Keratinocyte (primary cell): ENCODE measurements at regions not wholly inside any gene's neighbourhood (a gene's known extent, or its start where the extent isn't known, plus 50 kb on each side); places are given as distances from the start of the nearest gene placed in this dataset.

Source experiments
- DNase-seq: peaks from one replicate; pipeline ENCODE4 v3.0.0-alpha.2; 2011; ENCODE audit warnings: low read depth, missing footprints, low spot score
- FAIRE-seq: peaks from 2 replicates; lab custom pipeline; 2011; peaks lifted over from hg19 to GRCh38; lab: Jason Lieb, UNC
- H2AFZ ChIP-seq: 2 replicates; pipeline ENCODE4 v1.6.0; 2012; ENCODE audit warnings: low read length, control low read depth, inconsistent platforms; ENCODE audit not compliant: control insufficient read depth
- H3K27ac ChIP-seq: 2 replicates; pipeline ENCODE4 v1.5.1; 2011; ENCODE audit warnings: low read length; ENCODE audit not compliant: control insufficient read depth, insufficient read depth
- H3K27me3 ChIP-seq: 3 replicates; pipeline ENCODE4 v1.6.0; 2011; ENCODE audit warnings: low read length; ENCODE audit not compliant: control insufficient read depth, insufficient read depth; ENCODE audit errors: extremely low read depth
- H3K36me3 ChIP-seq, 2 experiments: 2 replicates in 1 of 2; 3 replicates in 1 of 2; pipeline ENCODE4 v1.5.1; 2011; ENCODE audit warnings: low read length in 2 of 2, mild to moderate bottlenecking in 1 of 2; ENCODE audit not compliant: control insufficient read depth in 2 of 2, insufficient read depth in 2 of 2; ENCODE audit errors: extremely low read depth in 1 of 2
- H3K4me1 ChIP-seq: 3 replicates; pipeline ENCODE4 v1.5.1; 2011; ENCODE audit warnings: low read length; ENCODE audit not compliant: control insufficient read depth, insufficient read depth; ENCODE audit errors: extremely low read depth
- H3K4me2 ChIP-seq: 3 replicates; pipeline ENCODE4 v1.6.0; 2011; ENCODE audit warnings: low read depth, low read length; ENCODE audit not compliant: control insufficient read depth, insufficient read depth; ENCODE audit errors: extremely low read depth
- H3K4me3 ChIP-seq, 3 experiments: fragments of 200-600 bp in 1 of 3; sonication (generic) in 1 of 3; 2 replicates in 2 of 3; 3 replicates in 1 of 3; pipeline ENCODE4 v1.5.1; 2011 to 2016; ENCODE audit warnings: low read length in 3 of 3, mild to moderate bottlenecking in 3 of 3, control low read depth in 2 of 3, inconsistent platforms in 1 of 3, low read depth in 1 of 3, mixed read lengths in 1 of 3, mixed run types in 1 of 3, moderate library complexity in 1 of 3; ENCODE audit not compliant: control insufficient read depth in 2 of 3, insufficient read depth in 2 of 3; ENCODE audit errors: extremely low read depth in 1 of 3
- H3K79me2 ChIP-seq: 2 replicates; pipeline ENCODE4 v1.6.0; 2012; ENCODE audit warnings: low read length; ENCODE audit not compliant: control insufficient read depth, insufficient read depth
- H3K9ac ChIP-seq: 3 replicates; pipeline ENCODE4 v1.6.0; 2011; ENCODE audit warnings: low read length; ENCODE audit not compliant: control insufficient read depth, insufficient read depth; ENCODE audit errors: extremely low read depth
- H3K9me1 ChIP-seq: 3 replicates; pipeline ENCODE4 v1.6.0; 2011; ENCODE audit warnings: low read length; ENCODE audit not compliant: control insufficient read depth, insufficient read depth; ENCODE audit errors: extremely low read depth
- H3K9me3 ChIP-seq: 2 replicates; pipeline ENCODE4 v1.5.1; 2012; ENCODE audit warnings: low read depth, low read length; ENCODE audit not compliant: control insufficient read depth
- H4K20me1 ChIP-seq: 3 replicates; pipeline ENCODE4 v1.6.0; 2011; ENCODE audit warnings: low read length; ENCODE audit not compliant: control insufficient read depth, insufficient read depth; ENCODE audit errors: extremely low read depth
- EZH2 ChIP-seq: IDR thresholded peaks from one replicate; pipeline ENCODE4 v1.6.1; 2012; ENCODE audit warnings: inconsistent platforms, mild to moderate bottlenecking, low read length, moderate library complexity
- dilution Hi-C: fragments of 300-500 bp; cut with MboI; formaldehyde crosslinking; loops from one replicate; pipeline ENCODE4 v1.7.0; 2020; ENCODE audit warnings: low sequenced_read_pairs; ENCODE audit not compliant: extremely low pct_ligation_motif_present
- TF ChIP-seq, protein P1 (sequence below), 3 experiments: IDR thresholded peaks in 1 of 3; conservative IDR thresholded peaks in 1 of 3; optimal IDR thresholded peaks in 1 of 3; 2 replicates in 2 of 3; 3 replicates in 1 of 3; pipeline versions ENCODE3 to v1.5.1; 2011; ENCODE audit warnings: low read length in 3 of 3, mild to moderate bottlenecking in 3 of 3, moderate library complexity in 2 of 3, control low read depth in 1 of 3, inconsistent platforms in 1 of 3; ENCODE audit not compliant: insufficient read depth in 2 of 3; ENCODE audit errors: extremely low read depth in 1 of 3

DNA sequence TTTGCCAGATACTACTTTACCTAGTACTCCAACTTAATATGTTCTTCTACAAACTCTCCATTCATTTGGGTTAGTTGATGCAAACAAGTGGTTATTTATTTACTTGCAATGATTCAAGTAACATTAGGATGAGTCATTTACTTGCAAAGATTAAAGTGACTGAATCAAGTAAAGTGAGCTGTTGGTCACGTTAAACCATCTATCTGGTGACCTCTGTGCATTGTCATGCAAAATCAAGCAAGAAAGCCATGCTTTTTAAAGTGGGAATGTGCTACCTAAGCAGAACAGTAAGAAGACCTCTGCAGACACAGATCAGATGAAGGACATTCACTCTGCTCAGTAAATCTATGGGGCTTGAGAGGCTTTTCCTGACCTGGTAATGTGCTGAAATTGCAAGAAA, 254.7 kb downstream of the LRRIQ3 start:
- no peak for DNase-seq
- Histone ChIP-seq H3K4me3 (no peak overlapping the region), H3K9me3 (no peaks in the 10 kb centered on the region), H3K36me3 (no peaks in the 10 kb centered on the region), H3K4me1 (no peaks in the 10 kb centered on the region), H4K20me1 (no peaks in the 10 kb centered on the region), H2AFZ (no peak overlapping the region), H3K9me1 (no peaks in the 10 kb centered on the region), H3K27me3 (no peaks in the 10 kb centered on the region), H3K79me2 (no peaks in the 10 kb centered on the region), H3K9ac (no peak overlapping the region), H3K4me2 (no peak overlapping the region), H3K27ac (no peak overlapping the region)
- TF ChIP-seq EZH2 = no peak
- TF ChIP-seq, protein P1, sequence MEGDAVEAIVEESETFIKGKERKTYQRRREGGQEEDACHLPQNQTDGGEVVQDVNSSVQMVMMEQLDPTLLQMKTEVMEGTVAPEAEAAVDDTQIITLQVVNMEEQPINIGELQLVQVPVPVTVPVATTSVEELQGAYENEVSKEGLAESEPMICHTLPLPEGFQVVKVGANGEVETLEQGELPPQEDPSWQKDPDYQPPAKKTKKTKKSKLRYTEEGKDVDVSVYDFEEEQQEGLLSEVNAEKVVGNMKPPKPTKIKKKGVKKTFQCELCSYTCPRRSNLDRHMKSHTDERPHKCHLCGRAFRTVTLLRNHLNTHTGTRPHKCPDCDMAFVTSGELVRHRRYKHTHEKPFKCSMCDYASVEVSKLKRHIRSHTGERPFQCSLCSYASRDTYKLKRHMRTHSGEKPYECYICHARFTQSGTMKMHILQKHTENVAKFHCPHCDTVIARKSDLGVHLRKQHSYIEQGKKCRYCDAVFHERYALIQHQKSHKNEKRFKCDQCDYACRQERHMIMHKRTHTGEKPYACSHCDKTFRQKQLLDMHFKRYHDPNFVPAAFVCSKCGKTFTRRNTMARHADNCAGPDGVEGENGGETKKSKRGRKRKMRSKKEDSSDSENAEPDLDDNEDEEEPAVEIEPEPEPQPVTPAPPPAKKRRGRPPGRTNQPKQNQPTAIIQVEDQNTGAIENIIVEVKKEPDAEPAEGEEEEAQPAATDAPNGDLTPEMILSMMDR (optimal IDR thresholded peaks at IDR 0.05 in 1 of 3, IDR thresholded peaks at IDR 0.05 in 1 of 3, conservative IDR thresholded peaks at IDR 0.05 in 1 of 3; ENCODE audit: extremely low read depth in 1 of 3, insufficient read depth in 2 of 3, low read length in 3 of 3) = no peak
- no peak for FAIRE-seq
- dilution Hi-C loops = no loop called here

DNA sequence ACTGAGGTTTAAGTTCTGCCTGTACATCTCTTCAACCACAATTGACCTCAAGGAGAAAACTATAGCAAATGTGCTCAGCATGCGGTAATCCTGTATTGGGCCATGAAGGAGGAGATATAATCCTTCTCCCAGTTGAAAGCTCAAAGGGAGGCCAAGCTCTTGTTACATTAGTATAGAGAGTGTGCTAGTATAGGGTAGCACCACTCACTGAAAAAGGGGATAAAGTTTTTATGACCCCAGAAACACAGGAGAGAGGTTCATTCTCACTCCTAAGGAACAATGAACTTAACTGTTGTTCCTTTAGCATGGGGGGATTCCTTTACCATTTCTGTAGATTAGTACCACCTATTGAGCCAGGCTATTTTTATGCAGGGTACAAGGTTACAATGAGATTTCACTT, 267.7 kb downstream of the LRRIQ3 start:
- FAIRE-seq (no peak), DNase-seq (no peak)
- Histone ChIP-seq H3K9me1 (no peaks in the 10 kb centered on the region), H3K4me2 (no peak overlapping the region), H3K9ac (no peak overlapping the region), H3K4me3 (no peak overlapping the region), H3K79me2 (no peaks in the 10 kb centered on the region), H4K20me1 (no peaks in the 10 kb centered on the region), H3K27me3 (no peaks in the 10 kb centered on the region), H3K9me3 (no peaks in the 10 kb centered on the region), H3K4me1 (no peaks in the 10 kb centered on the region), H2AFZ (no peak overlapping the region), H3K27ac (no peak overlapping the region), H3K36me3 (no peaks in the 10 kb centered on the region)
- TF ChIP-seq, protein P1 (optimal IDR thresholded peaks at IDR 0.05 in 1 of 3, IDR thresholded peaks at IDR 0.05 in 1 of 3, conservative IDR thresholded peaks at IDR 0.05 in 1 of 3; ENCODE audit: extremely low read depth in 1 of 3, insufficient read depth in 2 of 3, low read length in 3 of 3) = no peak
- no peak for TF ChIP-seq EZH2
- dilution Hi-C loops = no loop called here
